Activated T-cell treated with anti-CD3 and anti-CD28 coated beads for 4 hours (primary cell): ENCODE measurements at regions not wholly inside any gene's neighbourhood (a gene's known extent, or its start where the extent isn't known, plus 50 kb on each side); places are given as distances from the start of the nearest gene placed in this dataset.
"Not testable (repeated sequence)": the region's sequence is repeated elsewhere in the genome, so short reads cannot be mapped to it uniquely, and the experiment has no call there.

Experiments
- DNase-seq: peaks from one replicate; pipeline ENCODE4 v3.0.0-alpha.2; 2020

- DNase-seq, result no peak
Measured at GRCh38 chr7:45413419-45413818, 160.7 kb upstream of the ADCY1 start.

GRCh38 chr7:45414226-45414625 lies 159.9 kb upstream of the ADCY1 start:
- no peak for DNase-seq

- no peak for DNase-seq
Measured at GRCh38 chr7:45415265-45415664, 158.9 kb upstream of the ADCY1 start.

GRCh38 chr7:45416846-45417245 lies 157.3 kb upstream of the ADCY1 start:
- no peak for DNase-seq

GRCh38 chr7:45417268-45417667 lies 156.9 kb upstream of the ADCY1 start:
- DNase-seq, result no peak

GRCh38 chr7:45417735-45418134 lies 156.4 kb upstream of the ADCY1 start:
- DNase-seq, result no peak

- DNase-seq, result no peak
Measured at GRCh38 chr7:45420843-45421495, 153.2 kb upstream of the ADCY1 start.

- no peak for DNase-seq
Measured at GRCh38 chr7:45421806-45422205, 152.4 kb upstream of the ADCY1 start.

- no peak for DNase-seq
Measured at GRCh38 chr7:45430397-45430796, 143.8 kb upstream of the ADCY1 start.

GRCh38 chr7:45434167-45434784 lies 139.9 kb upstream of the ADCY1 start:
- DNase-seq, result no peak

GRCh38 chr7:45435131-45435530 lies 139.0 kb upstream of the ADCY1 start:
- no peak for DNase-seq

GRCh38 chr7:45435846-45436245 lies 138.3 kb upstream of the ADCY1 start:
- DNase-seq, result no peak

GRCh38 chr7:45440776-45441175 lies 133.4 kb upstream of the ADCY1 start:
- not testable (repeated sequence) for DNase-seq

GRCh38 chr7:45443263-45443662 lies 130.9 kb upstream of the ADCY1 start:
- DNase-seq, result no peak

GRCh38 chr7:45446195-45446944 lies 127.8 kb upstream of the ADCY1 start:
- no peak for DNase-seq

GRCh38 chr7:45447296-45447695 lies 126.9 kb upstream of the ADCY1 start:
- DNase-seq, result no peak

GRCh38 chr7:45450571-45451204 lies 123.5 kb upstream of the ADCY1 start:
- no peak for DNase-seq

GRCh38 chr7:45451342-45452035 lies 122.7 kb upstream of the ADCY1 start:
- no peak for DNase-seq

- DNase-seq, result no peak
Measured at GRCh38 chr7:45454771-45455170, 119.4 kb upstream of the ADCY1 start.

- no peak for DNase-seq
Measured at GRCh38 chr7:45455662-45456061, 118.5 kb upstream of the ADCY1 start.

GRCh38 chr7:45456105-45456504 lies 118.1 kb upstream of the ADCY1 start:
- no peak for DNase-seq

- DNase-seq, result no peak
Measured at GRCh38 chr7:45456747-45457524, 117.2 kb upstream of the ADCY1 start.
